H1 (cell line): ENCODE measurements at regions not wholly inside any gene's neighbourhood (a gene's known extent, or its start where the extent isn't known, plus 50 kb on each side); places are given as distances from the start of the nearest gene placed in this dataset.
"Not testable (repeated sequence)": the region's sequence is repeated elsewhere in the genome, so short reads cannot be mapped to it uniquely, and the experiment has no call there.

Experiments used
- CTCF ChIA-PET: fragments of 300-600 bp; sonication (Branson Sonifier 250); formaldehyde crosslinking; loops from one replicate; lab custom pipeline; 2021; ENCODE audit not compliant: partially characterized antibody; lab: Charles Lee
- POLR2A ChIA-PET: fragments of 300-600 bp; sonication (Branson Sonifier 250); formaldehyde crosslinking; loops from one replicate; lab custom pipeline; 2021; ENCODE audit warnings: inconsistent platforms; ENCODE audit not compliant: partially characterized antibody; lab: Charles Lee
- DNase-seq, 2 experiments: peaks; one replicate each; pipeline versions ENCODE4 v3.0.0 to v3.0.0-alpha.2; 2010 to 2022; ENCODE audit warnings: low spot score in 2 of 2, low read depth in 1 of 2, mixed read lengths in 1 of 2
- FAIRE-seq: peaks from 2 replicates; lab custom pipeline; 2011; peaks lifted over from hg19 to GRCh38; lab: Jason Lieb, UNC
- H2AFZ ChIP-seq: 2 replicates; pipeline ENCODE4 v1.8.1; 2012; ENCODE audit warnings: low read length, inconsistent platforms
- H2AK5ac ChIP-seq: 2 replicates; pipeline ENCODE4 v1.6.1; 2013; ENCODE audit warnings: low read depth, low read length
- H2BK120ac ChIP-seq: replicated peaks from 2 replicates; pipeline ENCODE3; 2013; ENCODE audit warnings: low read depth, low read length, inconsistent platforms
- H2BK12ac ChIP-seq: 2 replicates; pipeline ENCODE4 v1.6.1; 2013; ENCODE audit warnings: low read depth, low read length
- H2BK15ac ChIP-seq: 2 replicates; pipeline ENCODE4 v1.6.1; 2013; ENCODE audit warnings: low read length
- H2BK20ac ChIP-seq: 2 replicates; pipeline ENCODE4 v1.6.1; 2013; ENCODE audit warnings: low read length
- H2BK5ac ChIP-seq: 2 replicates; pipeline ENCODE4 v1.6.1; 2013; ENCODE audit warnings: low read depth, low read length
- H3K14ac ChIP-seq: 2 replicates; pipeline ENCODE4 v1.6.1; 2013; ENCODE audit warnings: inconsistent platforms; ENCODE audit not compliant: insufficient read length
- H3K18ac ChIP-seq: 2 replicates; pipeline ENCODE4 v1.6.1; 2013; ENCODE audit warnings: low read length; ENCODE audit errors: extremely low read depth
- H3K23ac ChIP-seq: 2 replicates; pipeline ENCODE4 v1.6.1; 2013; ENCODE audit warnings: inconsistent platforms; ENCODE audit not compliant: insufficient read length
- H3K23me2 ChIP-seq: 2 replicates; pipeline ENCODE4 v1.6.1; 2013; ENCODE audit warnings: low read depth, low read length
- H3K27ac ChIP-seq: 2 replicates; pipeline ENCODE4 v1.6.1; 2011; ENCODE audit warnings: low read depth, low read length, inconsistent platforms
- H3K27me3 ChIP-seq, 4 experiments: replicated peaks in 1 of 4; 1 replicate in 1 of 4; 2 replicates in 3 of 4; pipeline versions ENCODE4 v1.6.1 to v1.8.1; 2011 to 2013; ENCODE audit warnings: low read length in 3 of 4, mild to moderate bottlenecking in 3 of 4, inconsistent platforms in 2 of 4, mixed read lengths in 2 of 4, moderate library complexity in 1 of 4; ENCODE audit not compliant: control insufficient read depth in 3 of 4, insufficient read depth in 3 of 4; ENCODE audit errors: extremely low read depth in 1 of 4
- H3K36me3 ChIP-seq, 4 experiments: 2 replicates each; pipeline versions ENCODE4 v1.6.1 to v1.8.1; 2011 to 2013; ENCODE audit warnings: mild to moderate bottlenecking in 4 of 4, low read length in 3 of 4, moderate library complexity in 2 of 4, control low read depth in 1 of 4, inconsistent platforms in 1 of 4; ENCODE audit not compliant: insufficient read depth in 4 of 4, control insufficient read depth in 2 of 4
- H3K4ac ChIP-seq: replicated peaks from 2 replicates; pipeline ENCODE3; 2013; ENCODE audit warnings: low read length, low read depth, mixed read lengths, inconsistent platforms; ENCODE audit not compliant: insufficient read length
- H3K4me1 ChIP-seq, 4 experiments: replicated peaks in 1 of 4; 1 replicate in 1 of 4; 2 replicates in 3 of 4; pipeline versions ENCODE4 v1.6.1 to v1.8.1; 2011 to 2013; ENCODE audit warnings: low read length in 3 of 4, inconsistent platforms in 2 of 4, mixed read lengths in 1 of 4; ENCODE audit not compliant: insufficient read depth in 4 of 4, control insufficient read depth in 3 of 4
- H3K4me2 ChIP-seq, 2 experiments: 2 replicates each; pipeline versions ENCODE4 v1.6.1 to v1.8.1; 2011 to 2013; ENCODE audit warnings: low read depth in 2 of 2, low read length in 2 of 2, control low read depth in 1 of 2, inconsistent platforms in 1 of 2, mild to moderate bottlenecking in 1 of 2; ENCODE audit not compliant: insufficient read depth in 1 of 2
- H3K4me3 ChIP-seq, 4 experiments: fragments of 200-600, 300-600 bp in 1 of 4; sonication (generic), shearing (Covaris generic), sonication (Bioruptor Twin) in 1 of 4; 2 replicates each; pipeline versions ENCODE4 v1.5.1 to v1.8.1; 2011 to 2016; ENCODE audit warnings: low read length in 4 of 4, low read depth in 3 of 4, control low read depth in 2 of 4, inconsistent platforms in 2 of 4, mild to moderate bottlenecking in 2 of 4, mixed read lengths in 1 of 4, moderate library complexity in 1 of 4; ENCODE audit not compliant: insufficient read depth in 2 of 4; ENCODE audit errors: extremely low read depth in 1 of 4
- H3K56ac ChIP-seq: replicated peaks from 2 replicates; pipeline ENCODE3; 2013; ENCODE audit warnings: low read depth, mild to moderate bottlenecking, mixed read lengths, low read length, inconsistent platforms; ENCODE audit not compliant: insufficient read length
- H3K79me1 ChIP-seq: 2 replicates; pipeline ENCODE4 v1.6.1; 2013; ENCODE audit warnings: low read depth, low read length, control low read depth
- H3K79me2 ChIP-seq, 2 experiments: 2 replicates each; pipeline versions ENCODE4 v1.6.1 to v1.8.1; 2012 to 2013; ENCODE audit warnings: low read length in 2 of 2, mild to moderate bottlenecking in 2 of 2, inconsistent platforms in 1 of 2; ENCODE audit not compliant: insufficient read depth in 2 of 2, control insufficient read depth in 1 of 2
- H3K9ac ChIP-seq, 4 experiments: replicated peaks in 1 of 4; 1 replicate in 1 of 4; 2 replicates in 3 of 4; pipeline versions ENCODE4 v1.6.1 to v1.8.1; 2011 to 2013; ENCODE audit warnings: low read depth in 3 of 4, low read length in 3 of 4, control low read depth in 2 of 4, mild to moderate bottlenecking in 2 of 4, moderate library complexity in 2 of 4, inconsistent platforms in 1 of 4; ENCODE audit errors: extremely low read depth in 1 of 4
- H3K9me3 ChIP-seq, 2 experiments: 2 replicates each; pipeline versions ENCODE4 v1.6.1 to v1.8.1; 2012 to 2013; ENCODE audit warnings: mild to moderate bottlenecking in 2 of 2, moderate library complexity in 2 of 2, control low read depth in 1 of 2, inconsistent platforms in 1 of 2, low read depth in 1 of 2, low read length in 1 of 2, mixed read lengths in 1 of 2; ENCODE audit not compliant: insufficient read depth in 2 of 2
- H4K20me1 ChIP-seq, 2 experiments: replicated peaks in 1 of 2; 2 replicates each; pipeline versions ENCODE3 to v1.8.1; 2011 to 2013; ENCODE audit warnings: inconsistent platforms in 2 of 2, low read length in 2 of 2, mild to moderate bottlenecking in 1 of 2; ENCODE audit not compliant: insufficient read depth in 2 of 2, control insufficient read depth in 1 of 2
- H4K5ac ChIP-seq: 2 replicates; pipeline ENCODE4 v1.6.1; 2013; ENCODE audit warnings: low read length, low read depth, mixed read lengths, inconsistent platforms; ENCODE audit not compliant: insufficient read length
- H4K8ac ChIP-seq: 2 replicates; pipeline ENCODE4 v1.8.0; 2013; ENCODE audit warnings: mild to moderate bottlenecking, moderate library complexity, low read length, inconsistent platforms; ENCODE audit not compliant: insufficient read depth; ENCODE audit errors: extremely low read depth
- H4K91ac ChIP-seq: replicated peaks from 2 replicates; pipeline ENCODE3; 2013; ENCODE audit warnings: low read length, mixed read lengths, inconsistent platforms; ENCODE audit not compliant: insufficient read length
- WGBS, 2 experiments: shearing (Covaris generic) in 1 of 2; methylation state at CpG; one replicate each; pipeline versions ENCODE4 v1.1.6 to v1.1.7; 2013 to 2015; ENCODE audit warnings: low lambda C conversion rate in 2 of 2, mixed read lengths in 2 of 2, inconsistent platforms in 1 of 2, low coverage in 1 of 2, missing lambda C conversion rate in 1 of 2; ENCODE audit not compliant: insufficient replicate concordance in 2 of 2, insufficient coverage in 1 of 2, insufficient read length in 1 of 2; ENCODE audit errors: extremely low coverage in 1 of 2, missing lambda C conversion rate in 1 of 2; 5-methylcytosine and 5-hydroxymethylcytosine counted together

GRCh38 chr5:112522891-112523673, 104.0 kb upstream of the EPB41L4A start:
- DNase-seq, FAIRE-seq, H3K4me1 ChIP-seq, H3K79me2 ChIP-seq, H3K9me3 ChIP-seq, H4K5ac ChIP-seq, H3K4ac ChIP-seq, H2AK5ac ChIP-seq, H2BK12ac ChIP-seq, H3K23ac ChIP-seq, POLR2A ChIA-PET, H3K79me1 ChIP-seq, H3K9ac ChIP-seq, H2BK5ac ChIP-seq, H2AFZ ChIP-seq, H2BK120ac ChIP-seq, H3K56ac ChIP-seq, H4K8ac ChIP-seq, H3K23me2 ChIP-seq, H2BK15ac ChIP-seq, H2BK20ac ChIP-seq, H3K27me3 ChIP-seq, H4K20me1 ChIP-seq, H3K14ac ChIP-seq, H3K4me3 ChIP-seq, H3K36me3 ChIP-seq, H3K18ac ChIP-seq, H3K4me2 ChIP-seq, H4K91ac ChIP-seq, H3K27ac ChIP-seq: not testable (repeated sequence)
- CTCF ChIA-PET: interaction anchor here (0.6 to 2.5 kb wide), 5 partner anchors 10 to 316 kb away, joined by 3 to 12 read pairs (median 3); no protein-coding TSS in a partner anchor
- 94% methylated on average over 8 of the region's 9 CpGs; no CpG with 5 or more reads in 1 of the 2 experiments for WGBS, 2 experiments
